Neural progenitor cell (in vitro differentiated cells): ENCODE measurements at regions not wholly inside any gene's neighbourhood (a gene's known extent, or its start where the extent isn't known, plus 50 kb on each side); places are given as distances from the start of the nearest gene placed in this dataset.
A peak's percentile ranks its signal among the peaks of the same experiment; 100 is the strongest.
"Not testable (repeated sequence)": the region's sequence is repeated elsewhere in the genome, so short reads cannot be mapped to it uniquely, and the experiment has no call there.

ENCODE experiments used
- DNase-seq: peaks from one replicate; pipeline ENCODE4 v3.0.0-alpha.2; 2016; ENCODE audit warnings: low spot score
- H2AFZ ChIP-seq: fragments of 200-600 bp; sonication (generic); replicated peaks from 2 replicates; pipeline ENCODE4 v1.6.1; 2016; ENCODE audit warnings: antibody characterized with exemption
- H3F3A ChIP-seq: fragments of 200-600 bp; sonication (generic); 2 replicates; pipeline ENCODE4 v1.6.1; 2016; ENCODE audit warnings: antibody characterized with exemption, low read depth
- H3K27ac ChIP-seq: fragments of 200-600 bp; sonication (generic); 2 replicates; pipeline ENCODE4 v1.5.1; 2016; ENCODE audit warnings: mild to moderate bottlenecking
- H3K27me3 ChIP-seq: fragments of 200-600 bp; sonication (generic); 2 replicates; pipeline ENCODE4 v1.6.1; 2016; ENCODE audit warnings: mild to moderate bottlenecking, moderate library complexity
- H3K36me3 ChIP-seq: fragments of 200-600 bp; sonication (generic); 2 replicates; pipeline ENCODE4 v1.5.1; 2016
- H3K4me1 ChIP-seq: fragments of 200-600 bp; sonication (generic); 2 replicates; pipeline ENCODE4 v1.6.1; 2016; ENCODE audit warnings: mixed run types
- H3K4me2 ChIP-seq: fragments of 200-600 bp; sonication (generic); 2 replicates; pipeline ENCODE4 v1.6.1; 2016
- H3K4me3 ChIP-seq: fragments of 200-600 bp; sonication (generic); 2 replicates; pipeline ENCODE4 v1.5.1; 2016
- H3K79me2 ChIP-seq: fragments of 200-600 bp; sonication (generic); 2 replicates; pipeline ENCODE4 v1.6.1; 2016; ENCODE audit warnings: low read depth
- H3K9ac ChIP-seq: fragments of 200-600 bp; sonication (generic); 2 replicates; pipeline ENCODE4 v1.6.1; 2016
- H3K9me3 ChIP-seq: fragments of 200-600 bp; sonication (generic); 2 replicates; pipeline ENCODE4 v1.5.1; 2016; ENCODE audit warnings: low read depth
- H4K20me1 ChIP-seq: fragments of 200-600 bp; sonication (generic); 2 replicates; pipeline ENCODE4 v1.6.1; 2016; ENCODE audit warnings: low read depth
- H3K27ac Mint-ChIP-seq: 3 replicates; pipeline ENCODE4 v1.8.0; 2021; ENCODE audit warnings: mixed read lengths
- H3K27me3 Mint-ChIP-seq: 2 replicates; pipeline ENCODE4 v1.8.0; 2022; ENCODE audit warnings: low read depth, mild to moderate bottlenecking, inconsistent platforms, moderate library complexity, mixed read lengths; ENCODE audit not compliant: insufficient read depth
- H3K36me3 Mint-ChIP-seq: 3 replicates; pipeline ENCODE4 v1.8.0; 2021; ENCODE audit warnings: mixed read lengths
- H3K4me1 Mint-ChIP-seq: 3 replicates; pipeline ENCODE4 v1.8.0; 2021; ENCODE audit warnings: mixed read lengths
- H3K4me3 Mint-ChIP-seq: 3 replicates; pipeline ENCODE4 v1.8.0; 2021; ENCODE audit warnings: mild to moderate bottlenecking, moderate library complexity, mixed read lengths
- H3K9me3 Mint-ChIP-seq: 3 replicates; pipeline ENCODE4 v1.8.0; 2020; ENCODE audit warnings: mixed read lengths
- CTCF ChIP-seq: fragments of 200-600 bp; sonication (generic); IDR thresholded peaks from 2 replicates; pipeline ENCODE4 v1.5.1; 2017; ENCODE audit warnings: antibody characterized with exemption, mild to moderate bottlenecking
- EZH2 ChIP-seq: fragments of 200-600 bp; sonication (generic); IDR thresholded peaks from 2 replicates; pipeline ENCODE4 v1.6.1; 2017; ENCODE audit warnings: antibody characterized with exemption, mild to moderate bottlenecking, moderate library complexity
- EZH2phosphoT487 ChIP-seq: fragments of 200-600 bp; sonication (generic); IDR thresholded peaks from 2 replicates; pipeline ENCODE4 v1.6.1; 2017; ENCODE audit warnings: antibody characterized with exemption

GRCh38 chr4:53941331-53941730 is 123.1 kb downstream of the CHIC2 start:
- Mint-ChIP-seq H3K36me3 (peaks cover 3% of the 10 kb centered on the region), H3K27ac (no peak overlapping the region), H3K27me3 (peaks cover 3% of the 10 kb centered on the region), H3K4me3 (no peak overlapping the region), H3K4me1 (peaks cover 3% of the 10 kb centered on the region), H3K9me3 (peaks cover 21% of the 10 kb centered on the region)
- Histone ChIP-seq H2AFZ (no peak overlapping the region), H3F3A (no peaks in the 10 kb centered on the region), H3K79me2 (no peaks in the 10 kb centered on the region), H3K9me3 (peaks cover 6% of the 10 kb centered on the region), H3K9ac (no peak overlapping the region), H3K4me2 (no peak overlapping the region), H4K20me1 (no peaks in the 10 kb centered on the region), H3K27me3 (no peaks in the 10 kb centered on the region), H3K36me3 (no peaks in the 10 kb centered on the region), H3K4me3 (no peak overlapping the region), H3K27ac (no peak overlapping the region), H3K4me1 (no peaks in the 10 kb centered on the region)
- DNase-seq, result no peak
- no peak for TF ChIP-seq CTCF
- no peak for TF ChIP-seq EZH2
- no peak for TF ChIP-seq EZH2phosphoT487

- H3K27ac ChIP-seq, H3K27me3 ChIP-seq, H3K4me1 Mint-ChIP-seq, H3K4me2 ChIP-seq, H3F3A ChIP-seq, H3K4me1 ChIP-seq, H2AFZ ChIP-seq, H3K9me3 ChIP-seq, H3K36me3 Mint-ChIP-seq, H3K9ac ChIP-seq, H3K27me3 Mint-ChIP-seq, H3K36me3 ChIP-seq, H3K79me2 ChIP-seq, DNase-seq, H3K27ac Mint-ChIP-seq, H4K20me1 ChIP-seq, H3K4me3 ChIP-seq: not testable (repeated sequence)
- H3K4me3 Mint-ChIP-seq, result peak overlapping the region; percentile 33
- H3K9me3 Mint-ChIP-seq, result peaks cover 21% of the 10 kb centered on the region
Measured at GRCh38 chr4:53939892-53940291, 124.5 kb downstream of the CHIC2 start.

- no peak for DNase-seq
- no peak overlapping the region for H3K27ac Mint-ChIP-seq
- H3K36me3 Mint-ChIP-seq, result peaks cover 3% of the 10 kb centered on the region
- no peaks in the 10 kb centered on the region for H3K4me1 ChIP-seq
- H3K9ac ChIP-seq, result no peak overlapping the region
- TF ChIP-seq EZH2 (no peak), CTCF (no peak), EZH2phosphoT487 (no peak)
- peaks cover 3% of the 10 kb centered on the region for H3K4me1 Mint-ChIP-seq
- no peaks in the 10 kb centered on the region for H3K36me3 ChIP-seq
- no peak overlapping the region for H3K4me3 Mint-ChIP-seq
- no peaks in the 10 kb centered on the region for H3K79me2 ChIP-seq
- no peaks in the 10 kb centered on the region for H3F3A ChIP-seq
- H3K27ac ChIP-seq, result no peak overlapping the region
- peaks cover 6% of the 10 kb centered on the region for H3K9me3 ChIP-seq
- no peaks in the 10 kb centered on the region for H3K27me3 ChIP-seq
- peaks cover 6% of the 10 kb centered on the region for H3K27me3 Mint-ChIP-seq
- H3K4me3 ChIP-seq, result no peak overlapping the region
- H4K20me1 ChIP-seq, result no peaks in the 10 kb centered on the region
- H3K4me2 ChIP-seq, result no peak overlapping the region
- H3K9me3 Mint-ChIP-seq, result peaks cover 25% of the 10 kb centered on the region
- H2AFZ ChIP-seq, result no peak overlapping the region
Measured at GRCh38 chr4:53937918-53938317, 126.5 kb downstream of the CHIC2 start.

- H3K4me2 ChIP-seq, result no peak overlapping the region
- no peak for TF ChIP-seq EZH2phosphoT487
- no peak for TF ChIP-seq EZH2
- Mint-ChIP-seq H3K27me3 (peaks cover 12% of the 10 kb centered on the region), H3K4me1 (peaks cover 3% of the 10 kb centered on the region), H3K4me3 (no peak overlapping the region), H3K27ac (no peak overlapping the region), H3K36me3 (peaks cover 3% of the 10 kb centered on the region), H3K9me3 (peaks cover 27% of the 10 kb centered on the region)
- no peaks in the 10 kb centered on the region for H3K36me3 ChIP-seq
- H3K9me3 ChIP-seq, result peaks cover 6% of the 10 kb centered on the region
- H3K79me2 ChIP-seq, result no peaks in the 10 kb centered on the region
- no peaks in the 10 kb centered on the region for H3K4me1 ChIP-seq
- H3K4me3 ChIP-seq, result no peak overlapping the region
- no peaks in the 10 kb centered on the region for H3K27me3 ChIP-seq
- H2AFZ ChIP-seq, result no peak overlapping the region
- DNase-seq, result no peak
- no peaks in the 10 kb centered on the region for H4K20me1 ChIP-seq
- no peak overlapping the region for H3K9ac ChIP-seq
- H3K27ac ChIP-seq, result no peak overlapping the region
- H3F3A ChIP-seq, result no peaks in the 10 kb centered on the region
Measured at GRCh38 chr4:53937327-53937726, 127.1 kb downstream of the CHIC2 start.
